ENCODE measurements at regions not wholly inside any gene's neighbourhood (a gene's known extent, or its start where the extent isn't known, plus 50 kb on each side); places are given as distances from the start of the nearest gene placed in this dataset.

- no peak for TF ChIP-seq POU2F2 (IDR thresholded peaks at IDR 0.05; ENCODE audit: low read depth, low read length)
- no peak for TF ChIP-seq POLR2AphosphoS5 (IDR thresholded peaks at IDR 0.05; ENCODE audit: low read depth, low read length)
- TF ChIP-seq POLR2A (IDR thresholded peaks at IDR 0.05; ENCODE audit: low read depth, low read length), result no peak
- no peak for TF ChIP-seq TAF1 (IDR thresholded peaks at IDR 0.05; ENCODE audit: low read depth, low read length)
These were observed 1148.9 kb downstream of the OLFM4 start for GRCh38 chr13:54177466-54177865.
